HepG2 (cell line): ENCODE measurements at regions not wholly inside any gene's neighbourhood (a gene's known extent, or its start where the extent isn't known, plus 50 kb on each side); places are given as distances from the start of the nearest gene placed in this dataset.

Experiments
- REST ChIP-seq, 2 experiments: IDR thresholded peaks; 2 replicates each; pipeline ENCODE4 v1.6.1; 2011 to 2012; ENCODE audit warnings: low read length in 2 of 2, borderline replicate concordance in 1 of 2, low read depth in 1 of 2, mild to moderate bottlenecking in 1 of 2, moderate library complexity in 1 of 2
- THAP7 ChIP-seq: sonication (generic); formaldehyde crosslinking; IDR thresholded peaks from 2 replicates; pipeline ENCODE4 v1.8.1; 2023; ENCODE audit warnings: mild to moderate bottlenecking, missing genetic modification reagents
- YEATS4 ChIP-seq: sonication (generic); formaldehyde crosslinking; IDR thresholded peaks from 2 replicates; pipeline ENCODE4 v1.4.0; 2020; ENCODE audit warnings: missing genetic modification reagents, borderline replicate concordance
- ZNF609 ChIP-seq: sonication (generic); formaldehyde crosslinking; IDR thresholded peaks from 2 replicates; pipeline ENCODE4 v1.4.0; 2020; ENCODE audit warnings: mild to moderate bottlenecking, missing genetic modification reagents, borderline replicate concordance
- ZNF709 ChIP-seq: sonication (generic); formaldehyde crosslinking; IDR thresholded peaks from 2 replicates; pipeline ENCODE4 v1.5.0; 2020; ENCODE audit warnings: mild to moderate bottlenecking, missing genetic modification reagents

- TF ChIP-seq THAP7 (CRISPR knock-in tag): no peak
- TF ChIP-seq YEATS4 (CRISPR knock-in tag): no peak
- TF ChIP-seq ZNF709 (CRISPR knock-in tag): no peak
- no peak for TF ChIP-seq ZNF609 (CRISPR knock-in tag)
- no peak for TF ChIP-seq REST (IDR thresholded peaks at IDR 0.05; ENCODE audit: borderline replicate concordance in 1 of 2, low read depth in 1 of 2, low read length in 2 of 2)
These were observed 56.7 kb upstream of the DGKG start for GRCh38 chr3:186418671-186419145.
